DND-41 (cell line): ENCODE measurements at regions not wholly inside any gene's neighbourhood (a gene's known extent, or its start where the extent isn't known, plus 50 kb on each side); places are given as distances from the start of the nearest gene placed in this dataset.

ENCODE experiments used
- ATAC-seq: fragments of 200-7000 bp; cut with Tn5 transposase; 3 replicates; pipeline ENCODE4 v1.9.1; 2021; ENCODE audit warnings: low read depth; ENCODE audit not compliant: insufficient read depth
- DNase-seq: peaks from one replicate; pipeline ENCODE4 v3.0.0-alpha.2; 2020
- H2AFZ ChIP-seq: 2 replicates; pipeline ENCODE4 v1.6.0; 2012; ENCODE audit warnings: low read depth, low read length
- H3K27ac ChIP-seq: 2 replicates; pipeline ENCODE4 v1.5.1; 2012; ENCODE audit warnings: low read length, inconsistent platforms
- H3K27me3 ChIP-seq: fragments of 200-600 bp; sonication (generic); 2 replicates; pipeline ENCODE4 v1.6.0; 2012; ENCODE audit warnings: low read length, mild to moderate bottlenecking, inconsistent platforms; ENCODE audit not compliant: insufficient read depth, poor library complexity
- H3K36me3 ChIP-seq: 2 replicates; pipeline ENCODE4 v1.5.1; 2012; ENCODE audit warnings: low read length, inconsistent platforms; ENCODE audit not compliant: insufficient read depth
- H3K4me1 ChIP-seq: 2 replicates; pipeline ENCODE4 v1.5.1; 2012; ENCODE audit warnings: mild to moderate bottlenecking, low read length; ENCODE audit not compliant: insufficient read depth
- H3K4me2 ChIP-seq: 2 replicates; pipeline ENCODE4 v1.6.0; 2012; ENCODE audit warnings: mild to moderate bottlenecking, moderate library complexity, low read length, inconsistent platforms; ENCODE audit not compliant: insufficient read depth
- H3K4me3 ChIP-seq, 2 experiments: fragments of 200-600 bp in 1 of 2; shearing (Covaris generic) in 1 of 2; 2 replicates each; pipeline ENCODE4 v1.5.1; 2012 to 2016; ENCODE audit warnings: inconsistent platforms in 2 of 2, low read length in 2 of 2, mild to moderate bottlenecking in 2 of 2, low read depth in 1 of 2, moderate library complexity in 1 of 2
- H3K79me2 ChIP-seq: 2 replicates; pipeline ENCODE4 v1.6.0; 2012; ENCODE audit warnings: low read length, inconsistent platforms; ENCODE audit not compliant: insufficient read depth
- H3K9ac ChIP-seq: 2 replicates; pipeline ENCODE4 v1.6.0; 2012; ENCODE audit warnings: low read depth, mild to moderate bottlenecking, inconsistent platforms, low read length, moderate library complexity
- H3K9me3 ChIP-seq: 2 replicates; pipeline ENCODE4 v1.5.1; 2012; ENCODE audit warnings: low read length, moderate library complexity, mild to moderate bottlenecking, inconsistent platforms; ENCODE audit not compliant: insufficient read depth, severe bottlenecking
- H4K20me1 ChIP-seq: 2 replicates; pipeline ENCODE4 v1.6.0; 2012; ENCODE audit warnings: low read length; ENCODE audit not compliant: insufficient read depth
- EZH2 ChIP-seq: IDR thresholded peaks from 3 replicates; pipeline ENCODE4 v1.6.1; 2012; ENCODE audit warnings: borderline replicate concordance, low read depth, mild to moderate bottlenecking, moderate library complexity, low read length, inconsistent platforms; ENCODE audit not compliant: severe bottlenecking
- TF ChIP-seq, protein P1 (sequence below): IDR thresholded peaks from 2 replicates; pipeline ENCODE4 v1.5.1; 2012; ENCODE audit warnings: borderline replicate concordance, low read length, moderate library complexity, mild to moderate bottlenecking; ENCODE audit not compliant: poor library complexity, severe bottlenecking; ENCODE audit errors: extremely low read depth

DNA sequence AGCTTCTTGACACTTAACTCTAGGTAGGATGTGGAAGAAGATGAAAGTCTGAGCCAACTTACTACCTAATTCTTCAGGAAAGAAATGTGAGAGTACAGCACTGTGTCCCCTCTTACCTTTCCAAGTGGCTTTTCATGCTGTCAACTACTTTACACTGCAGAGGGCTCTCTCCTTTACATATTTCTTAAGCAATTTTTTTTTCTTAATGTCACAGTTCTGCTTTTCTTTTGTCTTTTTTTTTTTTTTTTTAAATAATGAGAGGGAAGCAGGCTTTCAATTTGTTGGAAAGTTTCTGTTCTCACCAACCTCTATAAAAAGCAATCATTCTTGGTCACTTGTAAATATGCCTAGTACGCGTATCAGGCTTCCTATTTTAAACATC lies 212.7 kb upstream of the MIR17HG start:
- H3K79me2 ChIP-seq: no peaks in the 10 kb centered on the region
- ATAC-seq: 0 out of 3 replicates have a peak, but pooled peaks have one; percentile 14

GRCh38 chr13:91135376-91135775 lies 212.1 kb upstream of the MIR17HG start:
- H4K20me1 ChIP-seq: no peaks in the 10 kb centered on the region
- H3K9ac ChIP-seq: no peak overlapping the region
- no peak overlapping the region for H3K4me3 ChIP-seq
- ATAC-seq (no peak), DNase-seq (no peak)
- H3K9me3 ChIP-seq: no peaks in the 10 kb centered on the region
- H2AFZ ChIP-seq: no peak overlapping the region
- H3K4me1 ChIP-seq: no peaks in the 10 kb centered on the region
- no peak overlapping the region for H3K4me2 ChIP-seq
- no peaks in the 10 kb centered on the region for H3K79me2 ChIP-seq
- H3K27me3 ChIP-seq: peaks cover 3% of the 10 kb centered on the region
- TF ChIP-seq, protein P1, sequence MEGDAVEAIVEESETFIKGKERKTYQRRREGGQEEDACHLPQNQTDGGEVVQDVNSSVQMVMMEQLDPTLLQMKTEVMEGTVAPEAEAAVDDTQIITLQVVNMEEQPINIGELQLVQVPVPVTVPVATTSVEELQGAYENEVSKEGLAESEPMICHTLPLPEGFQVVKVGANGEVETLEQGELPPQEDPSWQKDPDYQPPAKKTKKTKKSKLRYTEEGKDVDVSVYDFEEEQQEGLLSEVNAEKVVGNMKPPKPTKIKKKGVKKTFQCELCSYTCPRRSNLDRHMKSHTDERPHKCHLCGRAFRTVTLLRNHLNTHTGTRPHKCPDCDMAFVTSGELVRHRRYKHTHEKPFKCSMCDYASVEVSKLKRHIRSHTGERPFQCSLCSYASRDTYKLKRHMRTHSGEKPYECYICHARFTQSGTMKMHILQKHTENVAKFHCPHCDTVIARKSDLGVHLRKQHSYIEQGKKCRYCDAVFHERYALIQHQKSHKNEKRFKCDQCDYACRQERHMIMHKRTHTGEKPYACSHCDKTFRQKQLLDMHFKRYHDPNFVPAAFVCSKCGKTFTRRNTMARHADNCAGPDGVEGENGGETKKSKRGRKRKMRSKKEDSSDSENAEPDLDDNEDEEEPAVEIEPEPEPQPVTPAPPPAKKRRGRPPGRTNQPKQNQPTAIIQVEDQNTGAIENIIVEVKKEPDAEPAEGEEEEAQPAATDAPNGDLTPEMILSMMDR: no peak
- no peak for TF ChIP-seq EZH2
- H3K27ac ChIP-seq: no peak overlapping the region
- no peaks in the 10 kb centered on the region for H3K36me3 ChIP-seq

More for the DNA sequence above, 212.7 kb upstream of the MIR17HG start:
- Histone ChIP-seq H3K4me3 (no peak overlapping the region), H3K4me1 (no peaks in the 10 kb centered on the region), H4K20me1 (no peaks in the 10 kb centered on the region), H3K9ac (no peak overlapping the region), H2AFZ (no peak overlapping the region), H3K27me3 (peaks cover 5% of the 10 kb centered on the region), H3K9me3 (no peaks in the 10 kb centered on the region), H3K4me2 (no peak overlapping the region), H3K27ac (no peak overlapping the region), H3K36me3 (no peaks in the 10 kb centered on the region)
- DNase-seq: no peak
- TF ChIP-seq, protein P1: no peak
- TF ChIP-seq EZH2: no peak

DNA sequence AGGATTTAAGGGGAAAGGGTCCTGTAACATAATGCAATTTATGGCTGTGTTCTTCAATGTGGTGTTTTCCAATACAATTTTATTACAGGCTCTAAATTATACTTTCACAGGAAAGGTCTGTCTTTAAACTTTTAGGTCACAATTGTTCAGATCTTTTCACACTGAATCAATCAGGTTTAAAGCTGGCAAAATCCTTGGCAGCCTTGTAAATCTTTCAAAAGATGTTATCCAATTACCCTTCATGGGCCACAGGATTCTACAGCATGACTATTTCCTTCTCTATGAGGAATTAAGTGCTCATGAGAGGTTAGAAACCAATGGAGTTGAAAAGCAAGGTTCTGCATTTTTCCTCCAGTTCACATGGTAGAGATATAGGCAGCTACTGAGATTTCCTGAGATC lies 211.5 kb upstream of the MIR17HG start:
- Histone ChIP-seq H3K79me2 (no peaks in the 10 kb centered on the region), H3K27ac (no peak overlapping the region), H3K4me1 (no peaks in the 10 kb centered on the region), H3K9ac (no peak overlapping the region), H2AFZ (no peak overlapping the region), H3K36me3 (no peaks in the 10 kb centered on the region), H4K20me1 (no peaks in the 10 kb centered on the region), H3K27me3 (peaks cover 3% of the 10 kb centered on the region), H3K4me2 (no peak overlapping the region), H3K4me3 (no peak overlapping the region), H3K9me3 (no peaks in the 10 kb centered on the region)
- ATAC-seq (no peak), DNase-seq (no peak)
- no peak for TF ChIP-seq EZH2
- TF ChIP-seq, protein P1: no peak

DNA sequence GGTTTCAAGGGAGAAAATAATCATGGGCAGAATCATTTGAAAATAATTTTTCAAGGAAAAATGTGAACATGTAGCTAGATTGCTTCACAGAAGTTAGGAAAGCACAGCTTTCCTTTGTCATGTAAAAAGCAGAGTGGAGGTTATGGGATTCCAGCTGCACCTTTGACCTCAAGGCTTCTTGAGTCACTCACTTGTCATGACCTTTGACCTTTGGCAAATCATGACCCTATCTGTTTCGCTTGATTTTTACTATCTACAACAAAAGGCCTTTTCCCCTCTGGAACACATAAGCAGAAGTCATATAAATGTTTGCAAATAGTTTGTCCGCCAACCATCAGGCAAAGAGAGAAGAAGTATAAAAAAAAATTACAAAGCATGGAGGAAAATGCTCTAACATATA lies 210.7 kb upstream of the MIR17HG start:
- TF ChIP-seq EZH2: no peak
- TF ChIP-seq, protein P1: no peak

More for the DNA sequence above, 210.7 kb upstream of the MIR17HG start:
- DNase-seq (no peak), ATAC-seq (no peak)
- no peak overlapping the region for H3K4me2 ChIP-seq
- no peak overlapping the region for H3K9ac ChIP-seq
- H3K9me3 ChIP-seq: no peaks in the 10 kb centered on the region
- no peaks in the 10 kb centered on the region for H3K79me2 ChIP-seq
- H3K27me3 ChIP-seq: peaks cover 9% of the 10 kb centered on the region
- no peaks in the 10 kb centered on the region for H4K20me1 ChIP-seq
- H3K4me1 ChIP-seq: no peaks in the 10 kb centered on the region
- no peaks in the 10 kb centered on the region for H3K36me3 ChIP-seq
- no peak overlapping the region for H2AFZ ChIP-seq
- no peak overlapping the region for H3K27ac ChIP-seq
- H3K4me3 ChIP-seq: no peak overlapping the region
